Mononuclear cell (primary cell): ENCODE measurements at regions not wholly inside any gene's neighbourhood (a gene's known extent, or its start where the extent isn't known, plus 50 kb on each side); places are given as distances from the start of the nearest gene placed in this dataset.
A peak's percentile ranks its signal among the peaks of the same experiment; 100 is the strongest.

Experiments used
- H3K27me3 ChIP-seq: 2 replicates; pipeline ENCODE4 v1.6.0; 2011; ENCODE audit warnings: low read length, control low read depth; ENCODE audit not compliant: insufficient read depth
- H3K4me1 ChIP-seq: 2 replicates; pipeline ENCODE4 v1.5.1; 2011; ENCODE audit warnings: mild to moderate bottlenecking, low read length, control low read depth; ENCODE audit not compliant: insufficient read depth
- H3K4me3 ChIP-seq: 2 replicates; pipeline ENCODE4 v1.5.1; 2011; ENCODE audit warnings: mild to moderate bottlenecking, low read length, moderate library complexity
- H3K9me3 ChIP-seq: 2 replicates; pipeline ENCODE4 v1.5.1; 2011; ENCODE audit warnings: low read depth, mild to moderate bottlenecking, control low read depth, low read length

DNA sequence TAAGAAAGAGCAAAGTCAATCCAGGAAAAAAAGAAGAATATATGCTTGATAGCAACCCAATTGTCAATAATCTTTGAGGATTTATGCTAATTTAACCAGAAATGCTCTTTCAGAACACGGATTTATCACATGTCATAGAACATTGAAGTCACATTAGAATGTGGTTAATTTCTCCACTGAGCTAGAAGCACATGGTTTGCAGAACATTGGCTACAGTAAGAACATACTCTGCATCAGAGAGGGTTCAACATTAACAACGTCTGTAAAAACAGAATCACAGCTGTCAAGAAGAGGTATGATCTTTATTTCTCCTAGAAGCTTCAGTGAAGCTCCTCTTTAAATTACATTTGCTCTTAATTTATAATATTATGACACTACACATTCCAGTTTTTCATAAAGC lies 619.7 kb upstream of the AGTR1 start:
- Histone ChIP-seq H3K4me1 (no peaks in the 10 kb centered on the region), H3K9me3 (no peaks in the 10 kb centered on the region), H3K4me3 (no peak overlapping the region), H3K27me3 (no peaks in the 10 kb centered on the region)

DNA sequence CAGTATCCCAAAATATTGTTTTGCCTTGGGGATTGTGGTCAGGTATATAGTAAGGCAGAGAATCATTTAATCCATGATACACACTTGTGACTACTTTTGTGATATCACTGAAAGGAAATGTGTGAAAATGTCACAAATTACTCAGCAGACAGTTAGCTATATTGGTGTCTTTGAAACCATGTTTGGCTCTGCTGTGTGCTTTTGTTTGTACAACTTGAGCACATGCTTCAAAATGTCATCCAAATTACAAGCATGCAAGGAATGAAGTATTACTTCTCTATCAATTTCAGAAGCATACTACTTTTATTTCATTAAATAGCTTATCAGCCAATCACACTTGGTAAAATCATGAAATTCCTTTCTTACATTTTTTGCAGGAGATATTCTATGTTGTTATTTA lies 619.0 kb upstream of the AGTR1 start:
- Histone ChIP-seq H3K9me3 (no peaks in the 10 kb centered on the region), H3K4me1 (no peaks in the 10 kb centered on the region), H3K27me3 (no peaks in the 10 kb centered on the region), H3K4me3 (no peak overlapping the region)

DNA sequence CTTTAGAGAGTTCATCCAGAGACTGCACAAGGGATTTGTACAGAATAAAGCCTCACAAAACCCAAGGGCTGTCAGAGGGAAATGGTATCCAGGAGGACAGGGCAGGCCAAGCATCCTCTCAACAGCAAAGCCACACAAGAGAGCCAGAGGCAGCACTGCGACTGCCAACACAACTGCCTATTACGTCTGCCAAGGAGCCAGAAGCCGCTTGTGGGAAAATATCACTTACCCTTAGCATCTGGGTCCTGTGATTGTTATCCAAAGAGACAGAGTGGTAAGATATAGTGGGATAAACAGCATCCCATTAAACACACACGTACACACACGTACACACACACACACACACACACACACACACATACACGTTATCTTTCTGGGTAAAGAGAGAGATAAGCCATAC lies 618.3 kb upstream of the AGTR1 start:
- H3K9me3 ChIP-seq: no peaks in the 10 kb centered on the region
- H3K4me3 ChIP-seq: no peak overlapping the region
- no peaks in the 10 kb centered on the region for H3K27me3 ChIP-seq
- H3K4me1 ChIP-seq: no peaks in the 10 kb centered on the region

DNA sequence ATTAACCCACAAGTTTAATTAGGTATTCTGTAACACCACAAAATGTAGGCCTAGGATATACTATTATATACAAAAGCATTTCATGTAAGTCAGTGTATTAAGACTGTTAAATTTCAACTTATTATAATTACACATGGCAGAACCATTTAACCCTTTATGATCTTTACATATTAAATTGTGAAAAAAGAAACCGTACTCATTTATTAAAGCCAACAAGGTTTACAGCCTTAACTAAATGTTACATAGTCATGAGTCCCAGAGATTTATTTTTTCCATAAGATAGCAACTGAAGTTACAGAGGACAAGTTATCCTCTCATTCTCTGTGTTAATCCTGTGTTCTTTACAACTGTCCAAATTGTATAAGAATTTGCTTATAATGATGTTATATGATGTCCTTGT lies 615.8 kb upstream of the AGTR1 start:
- no peaks in the 10 kb centered on the region for H3K4me1 ChIP-seq
- no peaks in the 10 kb centered on the region for H3K9me3 ChIP-seq
- no peaks in the 10 kb centered on the region for H3K27me3 ChIP-seq
- H3K4me3 ChIP-seq: no peak overlapping the region

DNA sequence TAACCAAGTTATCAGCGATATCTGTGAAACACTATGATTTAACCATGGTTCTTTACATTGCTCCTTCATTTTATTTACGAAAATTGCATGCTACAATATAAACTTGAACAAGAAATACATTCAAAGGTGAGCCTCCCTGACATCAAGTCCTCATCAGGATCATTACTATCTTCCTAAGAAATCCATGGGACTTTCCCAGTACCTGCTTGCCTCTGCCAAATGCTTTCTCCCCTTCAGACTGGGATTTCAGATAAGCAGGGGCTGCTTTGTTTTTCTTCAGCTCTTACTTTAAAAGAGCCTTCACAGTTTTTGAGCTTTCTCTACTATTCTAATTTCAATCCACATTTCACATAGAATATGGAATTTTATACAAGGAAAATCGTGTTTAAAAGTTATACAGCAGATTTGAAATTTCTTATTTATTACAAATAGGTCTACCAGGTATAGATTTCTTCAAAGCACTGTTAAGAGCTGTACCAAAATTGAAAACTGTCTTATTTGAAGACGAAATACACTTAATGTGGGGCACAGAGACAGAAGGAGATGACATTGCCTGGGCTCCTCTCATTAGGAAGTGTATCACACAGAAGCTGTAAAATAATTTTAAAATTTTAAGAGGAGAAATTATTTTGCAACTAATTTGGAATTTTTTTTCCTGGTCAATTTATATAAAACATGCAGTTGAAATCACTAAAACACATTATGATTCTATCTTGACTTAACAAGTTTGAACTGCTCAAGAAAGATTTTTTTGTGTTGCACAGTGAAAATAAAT lies 615.0 kb upstream of the AGTR1 start:
- Histone ChIP-seq H3K27me3 (no peaks in the 10 kb centered on the region), H3K4me3 (no peak overlapping the region), H3K4me1 (no peaks in the 10 kb centered on the region), H3K9me3 (no peaks in the 10 kb centered on the region)

DNA sequence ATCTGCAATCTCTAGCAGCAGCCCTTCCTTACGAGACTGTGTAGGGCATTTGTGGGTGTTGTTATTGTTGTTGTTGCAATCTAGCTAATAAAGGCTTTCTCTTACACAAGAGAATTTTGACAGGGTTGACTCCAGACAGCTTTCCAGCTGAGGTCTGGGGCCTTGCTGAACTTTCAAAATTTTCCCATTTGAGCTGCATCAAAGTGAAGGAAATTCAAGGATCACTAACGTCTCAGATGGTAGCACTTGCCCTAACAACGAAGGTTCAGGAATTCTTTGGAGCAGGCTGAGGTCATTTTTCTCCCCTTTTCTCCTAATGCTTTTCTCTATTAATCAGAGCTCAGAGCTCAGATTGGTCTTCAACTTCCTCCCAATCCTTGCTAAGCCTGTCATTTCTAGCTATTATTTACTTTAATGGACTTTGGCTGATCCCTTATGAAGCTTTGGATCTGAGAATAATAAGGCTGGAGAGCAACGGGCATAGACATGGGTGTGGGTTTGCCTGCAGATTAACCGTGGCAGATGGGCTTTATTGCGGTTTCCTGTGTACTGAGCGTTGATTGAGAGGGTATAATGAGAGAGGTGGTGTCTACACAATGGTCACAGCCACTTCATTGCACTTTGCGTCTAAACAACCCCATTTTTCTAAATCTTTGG lies 614.0 kb upstream of the AGTR1 start:
- H3K4me3 ChIP-seq: no peak overlapping the region
- no peaks in the 10 kb centered on the region for H3K27me3 ChIP-seq
- H3K4me1 ChIP-seq: no peaks in the 10 kb centered on the region
- no peaks in the 10 kb centered on the region for H3K9me3 ChIP-seq

DNA sequence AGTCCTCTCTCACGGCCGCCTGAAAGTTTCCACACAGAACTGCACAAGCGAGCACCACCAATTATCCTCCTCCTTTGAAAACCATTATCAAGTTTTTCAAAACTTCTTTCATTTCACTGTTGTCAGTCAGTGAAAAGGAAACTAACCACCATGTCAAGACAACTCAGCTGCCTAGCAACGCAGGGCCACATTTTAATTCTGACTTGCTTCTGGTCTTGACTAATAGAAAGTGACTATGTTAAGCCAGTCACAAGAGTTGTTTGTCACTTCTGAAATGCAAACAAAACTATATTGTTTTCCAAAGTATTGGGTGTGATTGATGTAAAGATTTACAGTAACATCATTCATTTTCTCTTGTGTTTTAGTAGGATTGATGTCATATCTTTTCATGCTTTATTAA lies 612.8 kb upstream of the AGTR1 start:
- Histone ChIP-seq H3K9me3 (no peaks in the 10 kb centered on the region), H3K4me3 (no peak overlapping the region), H3K27me3 (no peaks in the 10 kb centered on the region), H3K4me1 (no peaks in the 10 kb centered on the region)

DNA sequence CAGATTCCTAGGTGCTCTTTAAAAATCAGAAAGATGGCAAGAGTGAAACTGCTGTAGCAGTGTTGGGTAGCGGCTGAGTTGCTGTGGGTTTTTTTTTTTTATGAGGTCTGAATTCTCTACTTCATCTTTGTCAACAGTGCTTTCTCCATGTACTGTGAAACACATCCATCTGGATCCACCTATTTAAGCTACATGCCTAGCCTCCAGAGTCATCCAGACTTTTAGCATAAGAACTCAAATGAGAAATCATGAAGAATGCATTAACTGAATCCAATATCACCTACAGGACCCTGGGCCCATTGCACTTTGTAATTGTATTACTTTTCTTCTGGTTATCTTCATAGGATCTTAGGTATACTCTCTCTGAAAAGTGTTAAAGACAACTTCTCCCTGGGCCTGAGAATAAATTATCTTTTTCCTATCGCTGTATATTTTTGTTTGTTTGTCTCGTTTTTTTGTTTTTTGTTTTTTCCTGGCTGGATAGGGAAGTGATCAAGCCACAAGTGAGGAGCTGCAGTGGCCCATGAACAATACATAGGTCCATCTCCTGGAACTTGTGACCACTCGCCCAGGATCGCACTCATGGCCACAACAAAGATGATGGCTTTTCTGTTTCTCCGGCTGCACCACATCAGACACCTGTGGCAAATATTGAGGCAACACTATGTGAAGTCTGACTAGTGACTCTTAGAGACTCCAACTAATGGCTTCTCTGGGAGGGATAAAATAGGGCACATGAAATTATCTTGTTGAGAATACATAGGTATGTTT lies 609.9 kb upstream of the AGTR1 start:
- no peaks in the 10 kb centered on the region for H3K9me3 ChIP-seq
- no peaks in the 10 kb centered on the region for H3K27me3 ChIP-seq
- peak overlapping the region; percentile 2 for H3K4me3 ChIP-seq
- H3K4me1 ChIP-seq: no peaks in the 10 kb centered on the region

DNA sequence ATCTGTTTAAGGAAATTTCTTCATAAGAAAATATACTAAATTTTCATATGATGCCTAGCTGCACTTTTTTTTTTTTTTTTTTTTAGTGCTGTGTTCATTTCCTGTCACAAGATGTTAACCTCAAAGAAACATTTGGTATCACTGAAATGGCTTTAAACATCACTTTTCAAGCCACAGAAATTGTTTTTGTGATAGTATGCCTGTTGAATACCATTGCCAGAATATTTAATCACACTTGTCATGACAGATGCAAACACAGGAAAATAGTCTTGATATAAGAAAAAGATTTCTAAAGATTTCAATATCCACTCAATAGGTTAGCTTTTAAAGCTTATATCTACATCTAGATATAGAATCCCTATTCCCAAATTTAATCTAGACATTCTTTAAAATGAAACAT lies 608.5 kb upstream of the AGTR1 start:
- H3K9me3 ChIP-seq: no peaks in the 10 kb centered on the region
- H3K4me1 ChIP-seq: no peaks in the 10 kb centered on the region
- H3K27me3 ChIP-seq: no peaks in the 10 kb centered on the region
- H3K4me3 ChIP-seq: no peak overlapping the region

DNA sequence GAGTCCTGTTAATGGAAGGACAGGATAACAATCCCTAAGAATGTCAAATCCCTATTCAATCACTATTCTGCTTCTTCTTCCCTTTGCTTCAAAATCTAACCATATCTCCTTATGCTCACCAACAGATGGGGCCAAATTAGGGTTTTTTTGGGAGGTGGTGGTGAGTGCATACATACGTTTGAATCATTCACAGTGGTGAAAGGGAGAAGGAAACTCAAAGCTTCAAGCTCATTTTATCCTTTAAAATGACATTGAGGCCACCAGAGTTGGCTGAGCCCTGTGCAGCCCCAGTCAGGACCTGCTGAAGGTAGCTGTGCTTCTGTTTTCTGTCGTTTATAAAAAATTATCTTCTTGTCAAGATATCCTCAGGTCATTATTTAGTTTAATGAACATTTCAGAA lies 607.5 kb upstream of the AGTR1 start:
- Histone ChIP-seq H3K27me3 (no peaks in the 10 kb centered on the region), H3K9me3 (no peaks in the 10 kb centered on the region), H3K4me3 (no peak overlapping the region), H3K4me1 (no peaks in the 10 kb centered on the region)

DNA sequence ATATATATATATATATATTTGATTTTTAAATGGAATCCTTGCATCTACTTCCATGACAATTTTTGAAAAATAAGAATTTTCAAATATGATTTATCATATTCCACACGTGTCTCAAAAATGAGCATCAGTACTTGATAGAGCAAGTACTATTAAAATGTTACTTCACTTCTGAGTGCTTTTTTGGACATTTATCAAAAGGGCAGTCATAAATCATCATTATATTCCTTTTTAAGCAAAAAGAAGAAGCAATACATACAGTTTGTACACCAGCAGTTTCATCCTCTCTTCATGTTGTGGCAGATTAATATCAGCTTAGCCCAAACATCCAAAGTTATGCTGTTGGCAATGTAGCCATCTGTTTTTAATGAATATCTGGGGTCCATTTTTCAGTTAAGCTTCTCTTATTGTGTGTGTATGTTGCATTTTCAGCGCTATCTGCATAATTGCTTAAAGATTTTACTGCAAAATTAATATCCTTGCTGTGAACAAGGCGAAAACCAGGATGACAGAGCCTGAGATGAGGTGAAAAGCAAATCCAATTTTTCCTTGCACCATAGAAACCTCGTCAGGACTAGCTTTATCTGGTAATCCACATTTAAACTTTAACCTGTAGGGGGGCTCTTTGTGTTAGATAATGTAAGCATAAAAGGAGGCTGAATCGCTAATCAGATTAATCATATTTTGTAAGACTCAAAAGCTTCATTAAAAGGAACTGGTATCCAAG lies 604.9 kb upstream of the AGTR1 start:
- Histone ChIP-seq H3K4me3 (no peak overlapping the region), H3K4me1 (no peaks in the 10 kb centered on the region), H3K27me3 (no peaks in the 10 kb centered on the region), H3K9me3 (no peaks in the 10 kb centered on the region)

DNA sequence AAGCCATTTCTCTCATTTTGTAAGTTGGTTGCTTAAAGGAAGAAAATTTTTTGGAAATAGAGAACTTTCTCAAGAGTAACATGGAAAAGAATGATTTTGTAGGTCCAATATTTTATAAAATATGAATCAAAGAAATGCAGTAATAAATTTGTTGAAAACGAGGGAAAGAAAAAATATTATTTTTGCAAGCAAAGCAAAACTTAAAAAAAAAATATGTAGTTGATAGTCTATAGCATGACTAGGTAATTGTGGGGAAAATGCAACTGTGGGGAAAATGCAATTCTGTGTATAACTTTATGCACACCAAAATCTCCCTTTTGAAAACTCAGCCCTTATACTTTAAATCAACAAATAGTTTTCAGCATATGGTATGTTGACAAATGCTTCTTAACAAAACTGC lies 604.0 kb upstream of the AGTR1 start:
- no peaks in the 10 kb centered on the region for H3K27me3 ChIP-seq
- no peaks in the 10 kb centered on the region for H3K4me1 ChIP-seq
- no peak overlapping the region for H3K4me3 ChIP-seq
- H3K9me3 ChIP-seq: no peaks in the 10 kb centered on the region

DNA sequence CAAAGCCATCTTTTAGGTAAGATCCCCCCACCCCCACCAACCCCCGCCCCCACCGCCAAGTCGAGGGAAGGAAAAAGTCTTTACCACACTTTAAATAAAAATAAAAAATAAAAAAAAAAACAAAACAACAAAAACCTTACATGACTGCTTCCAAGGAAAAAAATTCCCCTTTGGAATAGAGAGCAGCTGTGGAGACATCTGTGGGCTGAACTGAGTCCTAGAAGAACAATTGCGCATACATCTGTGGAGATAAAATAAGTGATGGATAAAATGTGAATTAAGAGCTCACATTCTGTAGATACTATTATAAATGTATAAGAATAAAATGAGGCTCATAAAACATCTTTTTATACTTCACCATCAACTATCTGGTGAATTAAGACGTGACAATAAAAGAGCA lies 601.7 kb upstream of the AGTR1 start:
- H3K4me1 ChIP-seq: no peaks in the 10 kb centered on the region
- no peaks in the 10 kb centered on the region for H3K9me3 ChIP-seq
- H3K4me3 ChIP-seq: no peak overlapping the region
- H3K27me3 ChIP-seq: no peaks in the 10 kb centered on the region

DNA sequence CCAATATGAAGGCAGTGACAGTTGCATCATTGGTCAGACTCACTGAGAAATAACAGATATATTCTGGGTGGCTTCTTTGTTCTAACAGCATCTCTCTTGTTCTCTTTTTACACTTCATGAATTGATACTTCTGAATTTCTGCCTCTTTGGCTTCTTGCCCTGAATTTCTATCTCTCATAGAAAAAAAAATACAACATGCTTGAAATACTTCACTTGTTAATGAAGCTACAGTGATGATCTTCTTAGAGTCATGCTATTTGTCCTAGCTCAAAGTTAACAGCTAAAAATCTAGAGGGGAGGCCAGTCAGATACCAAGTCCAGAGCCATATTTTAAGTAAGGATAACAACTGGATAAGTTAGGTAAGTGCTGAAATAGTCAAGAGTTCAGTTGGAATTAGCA lies 597.2 kb upstream of the AGTR1 start:
- Histone ChIP-seq H3K4me1 (no peaks in the 10 kb centered on the region), H3K9me3 (no peaks in the 10 kb centered on the region), H3K4me3 (no peak overlapping the region), H3K27me3 (no peaks in the 10 kb centered on the region)

DNA sequence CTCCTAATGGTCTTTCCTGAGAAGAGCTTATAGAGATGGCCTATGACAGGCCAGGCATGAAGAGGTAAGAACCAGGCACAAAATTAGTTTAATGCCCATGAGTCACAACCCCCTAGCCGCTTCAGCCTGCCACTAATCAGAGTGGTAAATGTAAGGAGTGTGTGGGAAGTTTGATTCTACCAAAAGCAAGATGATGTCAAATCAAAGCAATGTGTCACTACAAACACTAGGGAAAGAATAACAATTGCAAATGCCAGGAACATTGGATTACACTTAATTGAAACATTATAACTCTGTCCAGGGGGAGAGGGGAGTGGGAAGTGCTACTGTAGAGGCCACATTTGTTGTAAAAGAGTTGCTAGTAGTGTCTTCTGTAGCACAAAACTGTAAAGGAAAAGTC lies 596.6 kb upstream of the AGTR1 start:
- H3K9me3 ChIP-seq: no peaks in the 10 kb centered on the region
- H3K27me3 ChIP-seq: no peaks in the 10 kb centered on the region
- H3K4me3 ChIP-seq: no peak overlapping the region
- no peaks in the 10 kb centered on the region for H3K4me1 ChIP-seq
